ENCODE measurements at regions not wholly inside any gene's neighbourhood (a gene's known extent, or its start where the extent isn't known, plus 50 kb on each side); places are given as distances from the start of the nearest gene placed in this dataset.

DNA sequence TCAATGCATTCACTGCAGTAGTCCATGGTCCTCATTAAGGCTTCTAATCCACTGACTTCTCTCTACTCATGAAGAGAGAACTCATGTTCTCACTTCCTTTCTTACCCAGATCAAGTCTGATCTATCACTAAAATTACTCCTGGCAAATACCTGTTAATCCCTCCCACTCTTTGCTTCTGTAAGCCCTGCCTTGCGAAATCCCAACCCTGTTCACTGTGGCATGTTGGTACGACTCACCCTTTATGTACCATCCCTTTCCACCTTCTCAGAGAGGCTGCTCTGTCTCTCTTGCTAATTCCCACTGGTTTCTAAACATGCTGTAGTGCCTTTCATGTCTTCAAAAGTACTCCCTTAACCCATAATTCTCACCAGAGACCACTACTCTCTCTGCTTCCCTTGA is 272.2 kb upstream of the ACVR2A start:
- H3K27ac ChIP-seq (ENCODE audit: extremely low read depth, low read depth, low read length) = no peak overlapping the region
- no peaks in the 10 kb centered on the region for H3K4me1 ChIP-seq (ENCODE audit: control insufficient read depth, insufficient read depth, low read length)
- CTCF ChIA-PET = no interaction called here
- no peak overlapping the region for H3K4me3 ChIP-seq (ENCODE audit: low read depth, low read length)
- POLR2A ChIA-PET = no interaction called here
- no peaks in the 10 kb centered on the region for H3K36me3 ChIP-seq (ENCODE audit: control insufficient read depth in 2 of 2, insufficient read depth in 1 of 2, low read length in 2 of 2)
- TF ChIP-seq, protein P1, sequence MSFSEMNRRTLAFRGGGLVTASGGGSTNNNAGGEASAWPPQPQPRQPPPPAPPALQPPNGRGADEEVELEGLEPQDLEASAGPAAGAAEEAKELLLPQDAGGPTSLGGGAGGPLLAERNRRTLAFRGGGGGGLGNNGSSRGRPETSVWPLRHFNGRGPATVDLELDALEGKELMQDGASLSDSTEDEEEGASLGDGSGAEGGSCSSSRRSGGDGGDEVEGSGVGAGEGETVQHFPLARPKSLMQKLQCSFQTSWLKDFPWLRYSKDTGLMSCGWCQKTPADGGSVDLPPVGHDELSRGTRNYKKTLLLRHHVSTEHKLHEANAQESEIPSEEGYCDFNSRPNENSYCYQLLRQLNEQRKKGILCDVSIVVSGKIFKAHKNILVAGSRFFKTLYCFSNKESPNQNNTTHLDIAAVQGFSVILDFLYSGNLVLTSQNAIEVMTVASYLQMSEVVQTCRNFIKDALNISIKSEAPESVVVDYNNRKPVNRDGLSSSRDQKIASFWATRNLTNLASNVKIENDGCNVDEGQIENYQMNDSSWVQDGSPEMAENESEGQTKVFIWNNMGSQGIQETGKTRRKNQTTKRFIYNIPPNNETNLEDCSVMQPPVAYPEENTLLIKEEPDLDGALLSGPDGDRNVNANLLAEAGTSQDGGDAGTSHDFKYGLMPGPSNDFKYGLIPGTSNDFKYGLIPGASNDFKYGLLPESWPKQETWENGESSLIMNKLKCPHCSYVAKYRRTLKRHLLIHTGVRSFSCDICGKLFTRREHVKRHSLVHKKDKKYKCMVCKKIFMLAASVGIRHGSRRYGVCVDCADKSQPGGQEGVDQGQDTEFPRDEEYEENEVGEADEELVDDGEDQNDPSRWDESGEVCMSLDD (tag by site-specific recombination; IDR thresholded peaks at IDR 0.05) = no peak
- no peak for TF ChIP-seq ZNF132 (tag by site-specific recombination; IDR thresholded peaks at IDR 0.05; ENCODE audit: borderline replicate concordance)
- TF ChIP-seq, protein P2, sequence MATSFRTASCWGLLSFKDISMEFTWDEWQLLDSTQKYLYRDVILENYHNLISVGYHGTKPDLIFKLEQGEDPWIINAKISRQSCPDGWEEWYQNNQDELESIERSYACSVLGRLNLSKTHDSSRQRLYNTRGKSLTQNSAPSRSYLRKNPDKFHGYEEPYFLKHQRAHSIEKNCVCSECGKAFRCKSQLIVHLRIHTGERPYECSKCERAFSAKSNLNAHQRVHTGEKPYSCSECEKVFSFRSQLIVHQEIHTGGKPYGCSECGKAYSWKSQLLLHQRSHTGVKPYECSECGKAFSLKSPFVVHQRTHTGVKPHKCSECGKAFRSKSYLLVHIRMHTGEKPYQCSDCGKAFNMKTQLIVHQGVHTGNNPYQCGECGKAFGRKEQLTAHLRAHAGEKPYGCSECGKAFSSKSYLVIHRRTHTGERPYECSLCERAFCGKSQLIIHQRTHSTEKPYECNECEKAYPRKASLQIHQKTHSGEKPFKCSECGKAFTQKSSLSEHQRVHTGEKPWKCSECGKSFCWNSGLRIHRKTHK (tag by site-specific recombination; IDR thresholded peaks at IDR 0.05) = no peak
- no peak for TF ChIP-seq ZNF214 (tag by site-specific recombination; IDR thresholded peaks at IDR 0.05; ENCODE audit: borderline replicate concordance)
- TF ChIP-seq ZNF404 (tag by site-specific recombination; IDR thresholded peaks at IDR 0.05) = no peak
- TF ChIP-seq ZNF335 (tag by site-specific recombination; conservative IDR thresholded peaks at IDR 0.05) = no peak
- TF ChIP-seq ZNF140 (tag by site-specific recombination; IDR thresholded peaks at IDR 0.05) = no peak
- TF ChIP-seq ZNF776 (tag by site-specific recombination; IDR thresholded peaks at IDR 0.05; ENCODE audit: borderline replicate concordance) = no peak
- TF ChIP-seq, protein P3, sequence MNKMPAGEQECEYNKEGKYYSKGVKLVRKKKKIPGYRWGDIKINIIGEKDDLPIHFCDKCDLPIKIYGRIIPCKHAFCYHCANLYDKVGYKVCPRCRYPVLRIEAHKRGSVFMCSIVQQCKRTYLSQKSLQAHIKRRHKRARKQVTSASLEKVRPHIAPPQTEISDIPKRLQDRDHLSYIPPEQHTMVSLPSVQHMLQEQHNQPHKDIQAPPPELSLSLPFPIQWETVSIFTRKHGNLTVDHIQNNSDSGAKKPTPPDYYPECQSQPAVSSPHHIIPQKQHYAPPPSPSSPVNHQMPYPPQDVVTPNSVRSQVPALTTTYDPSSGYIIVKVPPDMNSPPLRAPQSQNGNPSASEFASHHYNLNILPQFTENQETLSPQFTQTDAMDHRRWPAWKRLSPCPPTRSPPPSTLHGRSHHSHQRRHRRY (tag by site-specific recombination; IDR thresholded peaks at IDR 0.05) = no peak
- TF ChIP-seq, protein P4, sequence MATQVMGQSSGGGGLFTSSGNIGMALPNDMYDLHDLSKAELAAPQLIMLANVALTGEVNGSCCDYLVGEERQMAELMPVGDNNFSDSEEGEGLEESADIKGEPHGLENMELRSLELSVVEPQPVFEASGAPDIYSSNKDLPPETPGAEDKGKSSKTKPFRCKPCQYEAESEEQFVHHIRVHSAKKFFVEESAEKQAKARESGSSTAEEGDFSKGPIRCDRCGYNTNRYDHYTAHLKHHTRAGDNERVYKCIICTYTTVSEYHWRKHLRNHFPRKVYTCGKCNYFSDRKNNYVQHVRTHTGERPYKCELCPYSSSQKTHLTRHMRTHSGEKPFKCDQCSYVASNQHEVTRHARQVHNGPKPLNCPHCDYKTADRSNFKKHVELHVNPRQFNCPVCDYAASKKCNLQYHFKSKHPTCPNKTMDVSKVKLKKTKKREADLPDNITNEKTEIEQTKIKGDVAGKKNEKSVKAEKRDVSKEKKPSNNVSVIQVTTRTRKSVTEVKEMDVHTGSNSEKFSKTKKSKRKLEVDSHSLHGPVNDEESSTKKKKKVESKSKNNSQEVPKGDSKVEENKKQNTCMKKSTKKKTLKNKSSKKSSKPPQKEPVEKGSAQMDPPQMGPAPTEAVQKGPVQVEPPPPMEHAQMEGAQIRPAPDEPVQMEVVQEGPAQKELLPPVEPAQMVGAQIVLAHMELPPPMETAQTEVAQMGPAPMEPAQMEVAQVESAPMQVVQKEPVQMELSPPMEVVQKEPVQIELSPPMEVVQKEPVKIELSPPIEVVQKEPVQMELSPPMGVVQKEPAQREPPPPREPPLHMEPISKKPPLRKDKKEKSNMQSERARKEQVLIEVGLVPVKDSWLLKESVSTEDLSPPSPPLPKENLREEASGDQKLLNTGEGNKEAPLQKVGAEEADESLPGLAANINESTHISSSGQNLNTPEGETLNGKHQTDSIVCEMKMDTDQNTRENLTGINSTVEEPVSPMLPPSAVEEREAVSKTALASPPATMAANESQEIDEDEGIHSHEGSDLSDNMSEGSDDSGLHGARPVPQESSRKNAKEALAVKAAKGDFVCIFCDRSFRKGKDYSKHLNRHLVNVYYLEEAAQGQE (tag by site-specific recombination; IDR thresholded peaks at IDR 0.05) = no peak
- no peak for TF ChIP-seq ZNF658 (tag by site-specific recombination; IDR thresholded peaks at IDR 0.05)
- no peak for TF ChIP-seq ZNF324 (tag by site-specific recombination; IDR thresholded peaks at IDR 0.05)
- TF ChIP-seq SP7 (tag by site-specific recombination; IDR thresholded peaks at IDR 0.05) = no peak
- TF ChIP-seq, protein P5, sequence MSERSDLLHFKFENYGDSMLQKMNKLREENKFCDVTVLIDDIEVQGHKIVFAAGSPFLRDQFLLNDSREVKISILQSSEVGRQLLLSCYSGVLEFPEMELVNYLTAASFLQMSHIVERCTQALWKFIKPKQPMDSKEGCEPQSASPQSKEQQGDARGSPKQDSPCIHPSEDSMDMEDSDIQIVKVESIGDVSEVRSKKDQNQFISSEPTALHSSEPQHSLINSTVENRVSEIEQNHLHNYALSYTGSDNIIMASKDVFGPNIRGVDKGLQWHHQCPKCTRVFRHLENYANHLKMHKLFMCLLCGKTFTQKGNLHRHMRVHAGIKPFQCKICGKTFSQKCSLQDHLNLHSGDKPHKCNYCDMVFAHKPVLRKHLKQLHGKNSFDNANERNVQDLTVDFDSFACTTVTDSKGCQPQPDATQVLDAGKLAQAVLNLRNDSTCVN (tag by site-specific recombination; optimal IDR thresholded peaks at IDR 0.05) = no peak
- TF ChIP-seq ZNF548 (tag by site-specific recombination; IDR thresholded peaks at IDR 0.05) = no peak
- H3K9me3 ChIP-seq (ENCODE audit: control insufficient read depth, insufficient read depth, low read depth, low read length) = no peaks in the 10 kb centered on the region

DNA sequence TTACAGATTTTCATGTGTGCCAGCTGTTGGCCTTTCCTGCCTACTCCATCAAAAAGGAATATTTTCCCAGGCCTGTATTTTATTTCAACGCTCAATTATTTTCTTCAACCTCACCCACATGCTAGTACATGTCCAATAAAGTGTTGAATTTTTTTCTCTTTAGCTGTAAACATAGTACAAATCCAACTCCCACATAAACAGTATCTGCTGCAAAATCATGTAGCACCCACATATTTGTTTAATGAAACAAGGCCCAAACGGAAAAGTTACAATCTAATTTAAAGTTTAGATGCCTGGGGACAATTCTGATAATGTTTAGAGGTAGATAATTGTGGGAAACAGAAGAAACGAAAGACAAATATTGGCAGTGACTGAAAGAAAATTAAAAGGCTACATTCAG is 275.4 kb upstream of the ACVR2A start:
- Histone ChIP-seq H3K4me3 (ENCODE audit: low read depth, low read length) (no peak overlapping the region), H3K36me3 (ENCODE audit: control insufficient read depth in 2 of 2, insufficient read depth in 1 of 2, low read length in 2 of 2) (no peaks in the 10 kb centered on the region), H3K27ac (ENCODE audit: extremely low read depth, low read depth, low read length) (no peak overlapping the region), H3K4me1 (ENCODE audit: control insufficient read depth, insufficient read depth, low read length) (no peaks in the 10 kb centered on the region), H3K9me3 (ENCODE audit: control insufficient read depth, insufficient read depth, low read depth, low read length) (no peaks in the 10 kb centered on the region)
- CTCF ChIA-PET = no interaction called here
- POLR2A ChIA-PET = no interaction called here
- TF ChIP-seq ZNF561 (tag by site-specific recombination; IDR thresholded peaks at IDR 0.05; ENCODE audit: borderline replicate concordance) (no peak), ZBTB48 (tag by site-specific recombination; IDR thresholded peaks at IDR 0.05) (no peak), ZNF121 (tag by site-specific recombination; IDR thresholded peaks at IDR 0.05) (no peak), ZNF324 (tag by site-specific recombination; IDR thresholded peaks at IDR 0.05) (no peak), ZNF114 (tag by site-specific recombination; IDR thresholded peaks at IDR 0.05) (no peak)
- TF ChIP-seq, protein P6, sequence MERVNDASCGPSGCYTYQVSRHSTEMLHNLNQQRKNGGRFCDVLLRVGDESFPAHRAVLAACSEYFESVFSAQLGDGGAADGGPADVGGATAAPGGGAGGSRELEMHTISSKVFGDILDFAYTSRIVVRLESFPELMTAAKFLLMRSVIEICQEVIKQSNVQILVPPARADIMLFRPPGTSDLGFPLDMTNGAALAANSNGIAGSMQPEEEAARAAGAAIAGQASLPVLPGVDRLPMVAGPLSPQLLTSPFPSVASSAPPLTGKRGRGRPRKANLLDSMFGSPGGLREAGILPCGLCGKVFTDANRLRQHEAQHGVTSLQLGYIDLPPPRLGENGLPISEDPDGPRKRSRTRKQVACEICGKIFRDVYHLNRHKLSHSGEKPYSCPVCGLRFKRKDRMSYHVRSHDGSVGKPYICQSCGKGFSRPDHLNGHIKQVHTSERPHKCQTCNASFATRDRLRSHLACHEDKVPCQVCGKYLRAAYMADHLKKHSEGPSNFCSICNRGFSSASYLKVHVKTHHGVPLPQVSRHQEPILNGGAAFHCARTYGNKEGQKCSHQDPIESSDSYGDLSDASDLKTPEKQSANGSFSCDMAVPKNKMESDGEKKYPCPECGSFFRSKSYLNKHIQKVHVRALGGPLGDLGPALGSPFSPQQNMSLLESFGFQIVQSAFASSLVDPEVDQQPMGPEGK (tag by site-specific recombination; IDR thresholded peaks at IDR 0.05) = no peak

Measured in HEK293 (cell line).